ENCODE measurements at regions not wholly inside any gene's neighbourhood (a gene's known extent, or its start where the extent isn't known, plus 50 kb on each side); places are given as distances from the start of the nearest gene placed in this dataset.

DNA sequence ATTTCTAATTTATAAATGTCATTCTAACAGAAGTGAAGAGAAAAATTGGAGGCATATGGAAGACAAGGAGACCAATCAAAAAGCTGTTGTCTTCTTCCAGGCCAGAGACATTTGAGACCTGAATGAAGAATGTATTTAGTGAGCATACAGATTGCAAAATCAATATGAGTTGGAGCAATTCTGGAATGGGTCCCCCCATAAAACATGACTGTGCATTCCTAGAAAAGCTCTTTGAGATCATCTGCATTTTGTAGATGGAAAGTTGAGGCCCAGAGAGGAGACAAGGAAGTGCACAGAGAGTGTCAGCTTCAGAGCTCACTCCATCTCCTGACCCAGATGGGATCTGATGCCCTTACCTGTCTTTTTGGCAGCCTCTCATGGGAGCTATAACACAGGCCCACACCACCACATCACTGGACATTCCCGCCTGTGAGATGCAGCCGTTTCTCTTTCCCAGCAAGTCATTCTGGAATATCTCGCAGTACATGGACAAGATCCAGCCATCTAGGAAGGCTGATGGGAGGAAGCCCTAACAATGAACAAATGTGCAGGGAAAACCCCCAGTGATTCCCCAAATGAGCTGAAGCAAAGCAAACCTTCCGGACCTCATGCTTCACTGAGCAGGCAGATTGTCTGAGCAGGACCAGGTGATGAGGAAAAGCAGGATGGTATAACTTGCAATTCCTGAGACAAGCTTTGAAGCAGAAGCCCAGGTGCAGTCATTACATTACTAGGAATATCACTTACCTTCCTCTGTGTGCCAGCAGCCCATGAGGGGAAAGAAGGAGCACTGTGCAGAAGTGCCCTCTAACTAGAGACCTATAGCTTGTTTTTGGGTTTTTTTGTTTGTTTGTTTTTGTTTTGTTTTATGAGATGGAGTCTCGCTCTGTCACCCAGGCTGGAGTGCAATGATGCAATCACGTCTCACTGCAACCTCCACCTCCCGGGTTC, 445.6 kb downstream of the PLPP3 start:
- H3K36me3 ChIP-seq (replicated peaks in 1 of 2; ENCODE audit: insufficient read depth in 1 of 2, low read depth in 2 of 2), result no peaks in the 10 kb centered on the region
- intact Hi-C loops (cut with DNase I), result no loop called here
- H3K4me3 ChIP-seq, result no peak overlapping the region
- 76 to 87% methylated on average over 7 of the region's 7 CpGs for WGBS, 2 donors
- TF ChIP-seq POLR2A (IDR thresholded peaks at IDR 0.05), result no peak
- TF ChIP-seq, protein P1, sequence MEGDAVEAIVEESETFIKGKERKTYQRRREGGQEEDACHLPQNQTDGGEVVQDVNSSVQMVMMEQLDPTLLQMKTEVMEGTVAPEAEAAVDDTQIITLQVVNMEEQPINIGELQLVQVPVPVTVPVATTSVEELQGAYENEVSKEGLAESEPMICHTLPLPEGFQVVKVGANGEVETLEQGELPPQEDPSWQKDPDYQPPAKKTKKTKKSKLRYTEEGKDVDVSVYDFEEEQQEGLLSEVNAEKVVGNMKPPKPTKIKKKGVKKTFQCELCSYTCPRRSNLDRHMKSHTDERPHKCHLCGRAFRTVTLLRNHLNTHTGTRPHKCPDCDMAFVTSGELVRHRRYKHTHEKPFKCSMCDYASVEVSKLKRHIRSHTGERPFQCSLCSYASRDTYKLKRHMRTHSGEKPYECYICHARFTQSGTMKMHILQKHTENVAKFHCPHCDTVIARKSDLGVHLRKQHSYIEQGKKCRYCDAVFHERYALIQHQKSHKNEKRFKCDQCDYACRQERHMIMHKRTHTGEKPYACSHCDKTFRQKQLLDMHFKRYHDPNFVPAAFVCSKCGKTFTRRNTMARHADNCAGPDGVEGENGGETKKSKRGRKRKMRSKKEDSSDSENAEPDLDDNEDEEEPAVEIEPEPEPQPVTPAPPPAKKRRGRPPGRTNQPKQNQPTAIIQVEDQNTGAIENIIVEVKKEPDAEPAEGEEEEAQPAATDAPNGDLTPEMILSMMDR (IDR thresholded peaks at IDR 0.05), result no peak
- H3K27me3 ChIP-seq, result no peaks in the 10 kb centered on the region
- DNase-seq, result no peak
- no peaks in the 10 kb centered on the region for H3K9me3 ChIP-seq
- no peaks in the 10 kb centered on the region for H3K4me1 ChIP-seq
- ATAC-seq, result no peak
- no peak overlapping the region for H3K27ac ChIP-seq

DNA sequence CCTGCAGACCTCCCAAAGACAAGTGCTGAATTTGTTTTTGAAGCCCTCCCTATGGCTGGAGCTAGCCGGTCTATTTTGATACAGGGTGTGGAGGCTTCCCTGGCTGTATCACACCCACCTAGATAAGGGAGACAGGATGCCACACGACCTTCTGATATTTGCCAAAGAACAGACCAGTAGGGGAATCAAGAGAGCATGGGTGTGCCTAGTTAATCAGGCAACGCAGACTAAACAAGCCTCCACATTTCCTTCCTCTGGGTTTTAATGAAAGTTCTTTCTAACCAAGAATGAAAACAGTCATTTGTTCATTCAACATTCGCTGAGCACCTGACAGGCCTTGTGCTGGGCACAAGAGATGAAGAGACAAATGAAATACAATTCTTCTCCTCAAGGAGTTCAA, 446.8 kb downstream of the PLPP3 start:
- H3K4me3 ChIP-seq, result no peak overlapping the region
- ATAC-seq, result no peak
- no peak for TF ChIP-seq POLR2A (IDR thresholded peaks at IDR 0.05)
- TF ChIP-seq, protein P1 (IDR thresholded peaks at IDR 0.05), result no peak
- H3K27ac ChIP-seq, result no peak overlapping the region
- H3K36me3 ChIP-seq (replicated peaks in 1 of 2; ENCODE audit: insufficient read depth in 1 of 2, low read depth in 2 of 2), result no peaks in the 10 kb centered on the region
- H3K9me3 ChIP-seq, result no peaks in the 10 kb centered on the region
- no peaks in the 10 kb centered on the region for H3K27me3 ChIP-seq
- intact Hi-C loops (cut with DNase I), result no loop called here
- no peak for DNase-seq
- WGBS, 2 donors, result 47 to 73% methylated on average over 4 of the region's 4 CpGs
- H3K4me1 ChIP-seq, result no peaks in the 10 kb centered on the region

DNA sequence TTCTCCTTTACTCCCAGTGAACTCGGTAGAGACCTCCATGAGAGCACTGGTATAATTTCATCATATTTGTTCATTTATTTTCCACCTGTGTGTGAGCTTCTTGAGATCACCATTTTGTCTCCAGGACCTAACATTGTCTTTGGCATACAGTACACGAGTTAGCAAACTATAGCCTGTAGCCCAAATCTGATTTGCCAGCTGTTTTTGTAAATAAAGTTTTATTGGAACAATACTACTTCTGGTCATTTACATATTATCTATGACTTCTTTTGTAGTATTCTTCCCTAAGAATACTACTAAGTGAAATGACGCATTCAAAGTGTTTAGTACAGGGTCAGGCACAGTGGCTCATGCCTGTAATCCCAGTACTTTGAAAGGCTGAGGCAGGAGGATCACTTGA, 449.5 kb downstream of the PLPP3 start:
- intact Hi-C loops (cut with DNase I), result no loop called here
- Histone ChIP-seq H3K36me3 (replicated peaks in 1 of 2; ENCODE audit: insufficient read depth in 1 of 2, low read depth in 2 of 2) (no peaks in the 10 kb centered on the region), H3K4me1 (no peaks in the 10 kb centered on the region), H3K9me3 (no peaks in the 10 kb centered on the region), H3K27ac (no peak overlapping the region), H3K27me3 (no peaks in the 10 kb centered on the region), H3K4me3 (no peak overlapping the region)
- ATAC-seq, result no peak
- 78 to 82% methylated on average over 3 of the region's 3 CpGs for WGBS, 2 donors
- DNase-seq, result no peak
- no peak for TF ChIP-seq POLR2A (IDR thresholded peaks at IDR 0.05)
- TF ChIP-seq, protein P1 (IDR thresholded peaks at IDR 0.05), result no peak

DNA sequence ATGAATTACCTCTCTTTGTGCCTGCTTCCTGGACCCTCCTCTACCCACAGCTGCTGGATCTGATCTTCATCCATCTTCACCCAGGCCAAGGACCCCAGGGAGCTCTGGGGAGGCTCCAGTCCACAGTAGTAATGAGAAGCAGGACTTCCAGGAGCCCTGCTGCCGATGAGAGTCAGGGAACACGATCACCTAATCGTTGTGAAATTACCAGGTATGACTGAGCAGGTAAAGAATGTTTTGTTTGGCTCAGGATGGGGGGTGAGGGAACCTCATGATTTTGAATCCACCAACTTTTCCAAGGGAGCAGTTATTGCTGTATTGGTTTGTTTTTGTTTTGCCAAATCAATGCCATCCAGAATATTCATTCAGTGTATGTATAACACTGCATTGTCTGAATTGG, 454.0 kb downstream of the PLPP3 start:
- H3K4me3 ChIP-seq, result no peak overlapping the region
- H3K4me1 ChIP-seq, result no peaks in the 10 kb centered on the region
- ATAC-seq, result no peak
- WGBS, 2 donors, result 85 to 86% methylated on average over 3 of the region's 3 CpGs
- no peak for TF ChIP-seq POLR2A (IDR thresholded peaks at IDR 0.05)
- TF ChIP-seq, protein P1 (IDR thresholded peaks at IDR 0.05), result no peak
- H3K27me3 ChIP-seq, result no peaks in the 10 kb centered on the region
- DNase-seq, result no peak
- H3K9me3 ChIP-seq, result no peaks in the 10 kb centered on the region
- intact Hi-C loops (cut with DNase I), result no loop called here
- no peaks in the 10 kb centered on the region for H3K36me3 ChIP-seq (replicated peaks in 1 of 2; ENCODE audit: insufficient read depth in 1 of 2, low read depth in 2 of 2)
- no peak overlapping the region for H3K27ac ChIP-seq

DNA sequence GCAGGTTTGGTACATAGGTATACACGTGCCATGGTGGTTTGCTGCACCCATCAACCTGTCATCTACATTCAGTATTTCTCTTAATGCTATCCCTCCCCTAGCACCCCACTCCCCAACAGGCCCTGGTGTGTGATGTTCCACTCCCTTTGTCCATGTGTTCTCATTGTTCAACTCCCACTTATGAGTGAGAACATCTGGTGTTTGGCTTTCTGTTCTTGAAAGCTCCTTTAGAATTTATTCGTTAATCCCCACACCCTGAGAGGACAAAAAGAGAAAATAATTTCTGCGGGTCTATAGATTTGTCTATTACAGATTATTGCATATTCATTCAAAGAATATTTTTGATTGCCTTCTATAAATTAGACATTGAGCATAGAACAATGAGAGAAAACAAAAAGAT, 455.5 kb downstream of the PLPP3 start:
- WGBS, 2 donors, result 77 to 91% methylated on average over 3 of the region's 3 CpGs
- Histone ChIP-seq H3K27ac (no peak overlapping the region), H3K4me3 (no peak overlapping the region), H3K9me3 (no peaks in the 10 kb centered on the region), H3K4me1 (no peaks in the 10 kb centered on the region), H3K36me3 (replicated peaks in 1 of 2; ENCODE audit: insufficient read depth in 1 of 2, low read depth in 2 of 2) (no peaks in the 10 kb centered on the region), H3K27me3 (no peaks in the 10 kb centered on the region)
- DNase-seq (no peak), ATAC-seq (no peak)
- TF ChIP-seq, protein P1 (IDR thresholded peaks at IDR 0.05), result no peak
- no peak for TF ChIP-seq POLR2A (IDR thresholded peaks at IDR 0.05)
- intact Hi-C loops (cut with DNase I), result no loop called here
